LoVo (cell line): ENCODE measurements at regions not wholly inside any gene's neighbourhood (a gene's known extent, or its start where the extent isn't known, plus 50 kb on each side); places are given as distances from the start of the nearest gene placed in this dataset.
A peak's percentile ranks its signal among the peaks of the same experiment; 100 is the strongest.
"Not testable (repeated sequence)": the region's sequence is repeated elsewhere in the genome, so short reads cannot be mapped to it uniquely, and the experiment has no call there.

Experiments
- DNase-seq: peaks from one replicate; pipeline ENCODE4 v3.0.0-alpha.2; 2016; ENCODE audit warnings: low spot score

DNA sequence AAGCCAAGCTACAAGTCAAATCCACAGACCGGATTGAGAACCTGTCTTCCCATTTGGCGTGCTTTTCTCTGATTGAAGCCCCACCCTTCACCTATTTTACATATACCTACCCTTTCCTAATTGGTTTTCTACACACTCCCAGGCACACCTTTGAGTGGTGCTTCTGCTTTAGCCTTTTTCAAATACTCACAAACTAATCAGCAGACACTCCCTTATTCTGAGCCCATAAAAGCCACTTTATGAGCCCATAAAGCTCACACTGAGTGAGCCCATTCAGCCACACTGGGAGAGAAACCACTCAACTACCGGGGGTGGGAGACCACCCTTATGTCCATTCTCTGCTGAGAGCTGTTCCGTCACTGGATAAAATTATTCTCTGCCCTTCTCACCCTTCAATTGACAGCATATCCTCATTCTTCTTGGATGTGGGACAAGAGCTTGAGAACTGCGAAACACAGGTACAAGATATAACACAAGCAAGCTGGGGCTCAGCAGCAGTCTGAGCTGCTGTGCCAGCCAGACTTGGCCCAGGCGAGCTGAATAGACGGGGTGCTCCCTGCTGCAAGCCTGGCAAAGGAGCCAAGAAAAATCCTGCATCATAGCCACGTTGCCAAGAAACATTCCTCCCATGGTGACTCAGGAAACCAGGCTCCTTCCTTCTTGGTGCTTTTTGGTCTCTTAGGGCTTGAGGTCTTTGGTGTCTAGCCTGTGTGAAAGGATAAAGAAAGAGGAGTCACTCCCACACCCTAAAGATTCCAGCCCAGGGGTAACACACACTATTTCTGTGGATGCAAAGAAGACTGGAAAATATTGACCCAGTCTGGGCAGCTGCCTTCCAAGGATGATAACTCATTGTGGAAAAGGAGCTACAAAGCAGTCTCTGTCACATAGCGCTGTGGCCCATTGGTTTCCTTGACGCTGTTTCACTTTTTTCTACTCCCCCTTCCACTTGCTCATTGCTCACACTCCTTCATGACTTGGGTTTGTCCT lies 609.7 kb downstream of the MCTP2 start:
- DNase-seq: no peak

DNA sequence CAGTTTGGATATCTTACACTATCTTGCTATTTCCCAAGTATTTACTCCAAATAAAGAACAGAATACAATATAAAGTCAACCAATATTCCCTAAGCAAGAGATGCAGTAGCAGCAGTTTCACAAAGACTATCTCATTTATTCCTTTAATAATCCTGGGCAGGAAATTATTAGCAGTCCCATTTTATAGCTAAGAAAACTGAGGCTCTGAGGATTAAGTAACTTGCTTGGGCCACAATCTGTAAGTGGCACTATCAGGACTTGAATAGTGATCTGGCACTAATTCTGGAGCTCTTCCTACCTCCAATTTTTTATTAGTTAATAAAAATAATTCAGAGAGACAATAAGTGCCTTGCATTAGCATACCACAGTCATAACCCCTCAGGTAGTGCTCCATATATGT lies 611.7 kb downstream of the MCTP2 start:
- DNase-seq: no peak

DNA sequence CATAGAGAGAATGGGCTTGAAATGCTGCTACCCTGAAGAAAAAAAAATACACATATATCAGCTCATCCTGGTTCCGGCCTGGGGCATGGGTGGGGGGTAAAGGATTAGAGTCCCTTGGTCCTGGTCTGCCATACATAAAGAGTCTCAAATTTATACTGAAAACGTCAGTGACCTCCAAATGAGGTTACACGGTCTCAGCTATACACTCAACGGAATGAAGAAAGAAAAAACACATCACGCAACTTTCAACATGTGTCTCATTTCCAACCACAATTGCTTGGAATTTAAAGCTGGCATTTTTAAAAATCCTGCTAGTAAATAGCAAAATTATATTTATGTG lies 612.8 kb downstream of the MCTP2 start:
- DNase-seq: no peak

DNA sequence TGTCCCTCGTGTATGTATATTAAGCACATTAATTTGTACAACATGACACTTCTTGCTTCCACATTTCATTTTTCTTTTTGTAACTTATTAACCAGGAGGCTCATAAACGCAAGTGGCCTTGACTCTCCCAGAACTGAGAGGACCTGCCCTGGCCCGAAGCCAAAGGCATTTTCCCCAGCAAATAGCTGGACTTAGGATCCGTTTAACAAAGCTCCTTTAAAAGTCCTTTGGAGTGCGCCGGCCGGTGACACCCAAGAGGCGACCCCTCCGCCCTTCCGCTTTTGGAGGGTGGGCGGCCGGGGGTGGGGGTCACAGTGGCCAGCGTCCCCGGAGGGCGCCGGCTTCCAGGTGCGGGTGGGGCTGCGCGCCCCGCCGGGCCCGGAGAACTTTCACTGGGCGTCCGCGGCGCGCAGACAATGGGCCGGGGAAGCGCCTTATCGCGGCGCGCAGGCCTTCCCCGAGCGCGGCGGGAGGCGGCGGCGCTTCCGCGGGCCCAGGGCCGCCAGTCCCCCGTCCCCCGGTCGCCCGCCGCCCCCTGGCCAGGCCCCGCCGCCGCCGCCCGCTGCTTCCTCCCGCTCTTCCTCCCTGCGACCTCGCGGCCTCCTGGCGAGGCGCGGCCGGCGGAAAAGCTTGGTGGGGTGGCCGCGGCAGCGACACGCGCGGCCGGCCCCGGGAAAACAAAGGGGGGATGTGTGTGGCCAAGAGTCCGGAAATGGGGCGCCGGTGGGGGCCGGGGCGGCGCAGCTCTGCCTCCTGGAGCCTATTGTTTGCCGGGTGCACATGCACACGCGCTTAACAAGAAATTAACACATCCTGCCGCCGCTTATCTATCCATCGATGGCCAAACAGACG lies 613.4 kb downstream of the MCTP2 start:
- DNase-seq: peak; percentile 86

DNA sequence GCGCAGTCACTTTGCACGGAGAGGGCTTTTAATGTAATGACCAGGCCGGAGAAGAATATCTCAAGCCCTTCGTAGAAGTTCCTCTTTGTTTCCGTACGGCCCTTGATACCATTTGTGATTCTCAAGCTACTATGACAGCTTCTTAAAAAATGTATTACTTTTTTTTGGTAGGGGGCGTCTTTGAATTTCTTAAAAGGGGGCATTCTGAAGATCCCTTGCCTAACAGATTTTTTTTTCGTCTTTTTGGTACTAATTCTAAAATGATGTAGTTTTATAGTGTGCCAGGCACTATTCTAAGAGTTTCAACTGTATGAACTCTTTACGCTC lies 614.0 kb downstream of the MCTP2 start:
- no peak for DNase-seq

DNA sequence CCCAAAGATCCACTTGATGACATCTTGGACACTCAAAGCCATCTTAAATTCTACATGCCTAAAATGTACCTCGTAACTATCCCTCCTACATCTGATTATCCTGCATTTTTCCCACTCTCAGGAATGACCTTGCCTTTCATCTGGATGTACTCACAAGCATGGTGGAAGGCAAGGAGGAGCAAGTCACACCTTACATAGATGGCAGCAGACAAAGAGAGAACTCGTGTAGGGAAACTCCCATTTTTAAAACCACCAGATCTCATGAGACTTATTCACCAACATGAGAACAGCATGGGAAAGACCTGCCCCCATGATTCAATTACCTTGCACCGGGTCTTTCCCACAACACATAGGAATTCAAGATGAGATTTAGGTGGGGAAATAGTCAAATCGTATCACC lies 616.0 kb downstream of the MCTP2 start:
- DNase-seq: no peak

DNA sequence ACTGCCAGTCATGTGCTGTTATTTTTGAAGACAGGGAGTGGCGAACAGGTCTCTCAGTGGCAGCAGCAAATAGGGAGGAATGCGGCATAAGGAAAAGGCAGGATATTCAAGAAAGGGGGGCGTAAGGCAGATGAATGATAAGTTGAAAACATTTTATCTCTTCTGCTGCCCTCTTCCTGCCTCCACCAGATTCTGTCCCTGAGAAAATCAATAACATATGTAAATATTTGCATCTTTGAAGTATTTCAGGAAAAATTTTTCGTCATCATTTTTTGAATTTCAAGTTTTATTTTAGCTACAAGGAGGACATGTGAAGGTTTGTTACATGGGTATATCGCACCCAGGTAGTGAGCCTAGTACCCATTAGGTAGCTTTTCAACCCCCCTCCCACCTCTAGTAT lies 616.7 kb downstream of the MCTP2 start:
- no peak for DNase-seq

DNA sequence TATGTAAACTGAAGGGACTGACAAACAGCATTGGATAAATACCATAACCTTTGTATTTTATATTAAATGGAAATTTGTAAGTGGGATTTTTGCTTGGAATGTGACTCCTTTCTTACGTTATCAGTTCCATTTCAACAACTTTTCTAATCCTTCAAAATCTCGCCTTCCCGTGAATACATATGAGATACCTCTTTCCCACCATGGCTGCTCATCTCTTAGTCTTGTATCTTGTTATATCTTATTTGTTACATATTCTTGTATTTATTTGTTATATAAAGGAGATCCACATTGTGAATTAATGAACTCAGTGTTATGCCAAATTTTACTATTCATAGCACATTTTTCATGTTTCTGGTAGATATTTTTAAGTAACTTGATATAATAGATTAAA lies 623.7 kb downstream of the MCTP2 start:
- DNase-seq: no peak

DNA sequence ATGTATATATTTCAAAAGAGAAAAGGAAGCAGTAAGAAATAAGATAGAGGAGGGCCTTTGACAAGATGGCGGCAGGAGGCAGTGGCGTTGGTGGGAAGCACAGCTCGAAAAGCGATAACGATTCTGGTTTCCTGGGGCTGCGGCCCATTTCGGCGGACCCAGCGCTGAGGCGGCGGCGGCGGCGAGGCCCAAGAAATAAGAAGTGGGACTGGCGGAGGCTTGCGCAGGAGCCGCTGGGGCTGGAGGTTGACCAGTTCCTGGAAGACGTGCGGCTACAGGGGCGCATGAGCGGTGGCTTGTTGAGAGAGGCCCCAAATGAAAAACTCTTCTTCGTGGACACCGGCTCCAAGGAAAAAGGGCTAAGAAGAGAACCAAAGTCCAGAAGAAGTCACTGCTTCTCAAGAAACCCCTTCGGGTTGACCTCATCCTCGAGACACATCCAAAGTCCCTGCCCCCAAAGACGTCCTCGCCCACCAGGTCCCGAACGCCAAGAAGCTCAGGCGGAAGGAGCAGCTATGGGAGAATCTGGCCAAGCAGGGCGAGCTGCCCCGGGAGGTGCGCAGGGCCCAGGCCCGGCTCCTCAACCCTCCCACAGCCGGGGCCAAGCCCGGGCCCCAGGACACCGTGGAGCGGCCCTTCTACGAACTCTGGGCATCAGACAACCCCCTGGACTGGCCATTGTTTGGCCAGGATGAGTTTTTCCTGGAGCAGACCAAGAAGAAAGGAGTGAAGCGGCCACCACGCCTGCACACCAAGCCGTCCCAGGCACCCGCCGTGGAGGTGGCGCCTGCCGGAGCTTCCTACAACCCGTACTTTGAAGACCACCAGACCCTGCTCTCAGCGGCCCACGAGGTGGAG lies 624.3 kb downstream of the MCTP2 start:
- DNase-seq: no peak

DNA sequence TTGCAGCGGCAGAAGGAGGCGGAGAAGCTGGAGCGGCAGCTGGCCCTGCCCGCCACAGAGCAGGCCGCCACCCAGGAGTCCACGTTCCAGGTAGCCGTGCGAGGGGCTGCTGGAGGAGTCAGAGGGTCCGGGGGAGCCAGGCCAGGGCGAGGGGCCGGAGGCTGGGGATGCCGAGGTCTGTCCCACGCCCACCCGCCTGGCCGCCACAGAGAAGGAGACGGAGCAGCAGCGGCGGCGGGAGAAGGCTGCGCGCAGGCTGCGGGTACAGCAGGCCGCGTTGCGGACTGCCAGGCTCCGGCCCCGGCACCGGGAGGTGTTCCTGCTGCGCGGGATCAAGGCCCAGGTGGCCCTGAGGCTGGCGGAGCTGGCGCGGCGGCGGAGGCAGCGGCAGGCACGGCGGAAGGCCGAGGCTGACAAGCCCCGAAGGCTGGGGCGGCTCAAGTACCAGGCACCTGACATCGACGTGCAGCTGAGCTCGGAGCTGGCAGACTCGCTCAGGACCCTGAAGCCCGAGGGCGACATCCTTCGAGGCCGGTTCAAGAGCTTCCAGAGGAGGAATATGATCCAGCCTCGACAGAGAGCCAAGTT lies 625.0 kb downstream of the MCTP2 start:
- no peak for DNase-seq

DNA sequence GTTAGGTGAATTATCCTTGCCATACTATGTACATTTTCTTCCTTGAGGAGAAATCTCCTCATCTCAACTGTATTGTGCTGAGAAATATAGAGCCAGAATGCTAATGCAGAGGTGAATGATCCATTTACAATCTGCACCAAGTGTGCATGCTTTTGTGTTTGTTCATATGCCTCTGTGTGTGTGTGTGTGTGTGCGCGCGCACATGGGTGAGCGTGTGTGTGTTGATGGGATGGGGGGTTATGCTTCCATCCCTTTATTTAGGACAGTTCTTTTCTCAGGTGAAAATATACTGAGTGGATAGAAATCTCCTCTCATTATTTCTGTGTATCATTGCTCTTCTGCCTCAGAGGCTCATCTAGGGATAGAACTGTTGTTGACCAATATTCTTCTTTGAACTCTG lies 626.1 kb downstream of the MCTP2 start:
- no peak for DNase-seq

DNA sequence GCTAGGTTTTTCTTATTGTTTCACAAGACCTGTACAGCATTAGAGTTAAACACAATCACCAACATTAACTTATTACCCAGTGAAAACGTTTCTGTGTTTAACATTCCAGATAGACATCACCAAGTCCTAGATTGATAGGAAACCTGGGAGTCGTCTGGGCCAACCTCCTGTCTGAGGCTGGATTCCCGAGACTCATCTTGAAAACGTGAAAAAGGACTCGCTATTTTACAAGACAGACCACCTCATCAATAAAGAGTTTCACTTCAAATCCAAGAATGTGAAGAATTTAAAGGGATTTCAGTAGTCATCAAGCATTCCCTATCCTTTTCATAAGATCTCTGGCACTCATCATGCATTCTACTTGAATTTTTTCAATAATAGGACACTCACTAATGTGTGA lies 626.6 kb downstream of the MCTP2 start:
- no peak for DNase-seq

DNA sequence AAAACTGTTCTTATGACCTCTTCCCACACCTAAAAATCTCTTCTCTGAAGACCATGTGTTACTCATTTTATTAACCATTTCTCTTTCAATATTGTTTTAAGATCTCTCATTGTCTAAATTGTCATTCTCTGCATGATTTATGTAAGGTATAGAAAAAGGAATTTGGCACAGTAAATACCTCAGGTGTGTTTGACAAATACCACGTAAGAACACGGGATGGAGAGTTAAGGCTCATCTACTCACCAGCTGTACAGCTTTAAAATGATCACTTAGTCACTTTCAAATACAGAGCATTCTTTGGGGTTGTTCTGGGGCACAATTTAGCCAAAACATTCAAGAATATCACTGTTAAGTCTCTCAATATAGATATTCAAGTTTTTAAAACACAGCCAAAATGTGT lies 627.1 kb downstream of the MCTP2 start:
- no peak for DNase-seq

DNA sequence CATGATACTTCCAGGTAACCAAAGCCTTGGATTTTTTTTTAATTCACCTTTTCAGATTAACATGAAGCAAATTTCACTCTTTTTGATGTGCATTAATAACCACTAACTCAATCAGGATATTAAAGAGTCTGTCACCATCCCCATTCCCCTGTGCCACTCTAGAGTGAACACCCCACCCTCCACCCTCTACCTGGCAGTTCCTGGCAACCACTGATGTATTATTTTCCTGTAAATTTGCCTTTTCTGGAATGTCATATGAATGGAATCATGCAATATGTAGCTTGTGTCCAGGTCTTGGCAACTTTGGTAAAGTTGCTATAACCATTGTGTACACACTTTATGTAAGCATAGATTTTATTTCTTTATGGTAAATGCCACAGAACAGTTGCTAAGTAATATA lies 627.6 kb downstream of the MCTP2 start:
- DNase-seq: no peak

DNA sequence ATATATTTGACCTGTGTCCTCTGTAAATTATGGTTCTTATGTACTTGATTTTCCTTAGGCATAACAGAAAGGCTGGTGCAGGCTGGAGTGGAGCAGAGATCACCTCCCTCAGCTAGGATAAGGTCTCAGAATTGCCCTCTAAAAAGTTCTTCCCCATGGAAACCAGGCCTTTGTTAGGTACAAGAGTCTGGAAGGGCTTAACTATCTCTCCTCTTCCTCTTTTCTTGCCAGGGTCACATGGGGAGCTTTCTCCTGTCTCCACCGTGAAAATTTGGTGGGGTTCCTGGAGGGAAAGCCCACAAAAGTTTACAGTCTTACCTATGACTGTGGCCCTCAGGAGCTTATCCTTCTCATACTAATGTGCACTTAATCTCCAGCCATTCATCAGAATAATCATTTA lies 633.2 kb downstream of the MCTP2 start:
- no peak for DNase-seq

DNA sequence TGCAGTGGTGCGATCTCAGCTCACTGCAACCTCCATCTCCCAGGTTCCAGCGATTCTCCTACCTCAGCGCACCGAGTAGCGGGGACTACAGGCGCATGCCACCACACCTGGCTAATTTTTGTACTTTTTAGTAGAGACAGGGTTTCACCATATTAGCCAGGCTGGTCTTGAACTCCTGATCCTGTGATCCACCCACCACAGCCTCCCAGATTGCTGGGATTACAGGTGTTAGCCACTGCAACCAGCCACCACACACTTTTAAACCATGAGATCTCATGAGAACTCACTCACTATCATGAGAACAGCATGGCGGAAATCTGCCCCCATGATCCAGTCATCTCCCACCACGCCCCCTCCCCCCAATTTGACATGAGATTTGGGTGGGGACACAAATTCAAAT lies 636.9 kb downstream of the MCTP2 start:
- not testable (repeated sequence) for DNase-seq

DNA sequence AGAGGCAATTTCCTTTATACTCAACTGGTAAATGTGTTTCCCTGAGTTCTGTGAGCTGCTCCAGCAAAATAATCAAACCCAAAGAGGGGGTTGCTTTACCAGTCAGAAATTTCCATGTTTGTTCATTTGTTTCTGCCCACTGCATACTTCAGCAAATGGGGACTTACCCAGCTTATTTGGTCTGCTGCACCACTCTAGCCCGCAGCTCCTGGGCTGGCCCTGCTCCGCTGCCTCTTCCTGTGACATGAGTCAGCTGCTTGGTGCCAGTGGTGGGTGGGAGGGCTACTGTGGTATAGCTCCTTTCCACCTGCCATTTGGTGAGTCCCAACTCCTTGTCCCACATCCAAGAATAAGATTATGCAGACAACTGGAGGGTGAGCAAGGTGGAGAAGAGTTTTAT lies 644.2 kb downstream of the MCTP2 start:
- no peak for DNase-seq

DNA sequence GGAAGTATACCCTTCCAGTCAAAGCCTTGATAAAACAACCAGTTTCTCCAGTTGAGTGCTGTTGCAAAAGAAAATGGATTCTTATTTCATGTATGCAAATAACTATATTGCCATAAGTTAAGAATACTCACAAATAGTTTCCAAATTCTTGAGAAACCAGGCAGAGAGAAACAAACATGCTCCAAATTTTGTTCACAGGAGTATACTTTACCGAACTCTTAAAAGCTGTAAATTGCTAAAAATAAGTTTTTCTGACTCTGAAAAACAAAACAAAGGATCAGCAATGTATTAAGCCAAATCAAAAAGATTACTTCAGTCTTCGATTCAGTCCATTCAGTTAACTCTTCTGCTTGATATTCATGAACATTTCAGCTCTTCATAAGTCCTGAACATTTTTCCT lies 646.5 kb downstream of the MCTP2 start:
- DNase-seq: no peak

DNA sequence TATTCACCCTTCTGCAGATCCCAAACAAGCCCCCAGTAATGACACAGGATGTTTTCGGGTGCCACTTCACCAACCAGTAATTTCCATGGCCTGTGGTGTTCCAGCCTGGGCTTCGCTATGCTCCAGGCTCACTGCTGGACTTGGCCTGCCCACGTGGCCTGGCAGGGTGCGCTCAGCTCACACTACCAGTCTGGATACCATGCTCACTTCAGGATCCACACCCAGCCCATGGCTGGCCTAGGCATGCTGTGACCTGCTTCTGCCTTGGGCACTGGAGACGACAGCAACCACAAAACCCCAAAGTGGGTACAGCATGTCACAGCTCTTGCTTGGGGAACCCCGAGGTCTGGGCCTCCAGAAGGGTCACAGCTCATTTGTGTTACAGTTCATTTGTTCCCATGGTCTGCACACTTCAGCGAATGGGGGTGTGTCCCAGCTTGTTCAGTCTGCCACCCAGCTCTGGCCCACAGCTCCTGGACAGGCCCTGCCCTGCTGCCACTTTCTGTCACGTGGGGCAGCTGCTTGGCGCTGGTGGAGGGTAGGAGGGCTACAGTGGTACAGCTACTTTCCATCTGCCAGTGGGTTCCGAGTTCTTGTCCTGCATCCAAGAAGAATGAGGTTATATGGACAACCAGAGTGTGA lies 650.8 kb downstream of the MCTP2 start:
- no peak for DNase-seq

DNA sequence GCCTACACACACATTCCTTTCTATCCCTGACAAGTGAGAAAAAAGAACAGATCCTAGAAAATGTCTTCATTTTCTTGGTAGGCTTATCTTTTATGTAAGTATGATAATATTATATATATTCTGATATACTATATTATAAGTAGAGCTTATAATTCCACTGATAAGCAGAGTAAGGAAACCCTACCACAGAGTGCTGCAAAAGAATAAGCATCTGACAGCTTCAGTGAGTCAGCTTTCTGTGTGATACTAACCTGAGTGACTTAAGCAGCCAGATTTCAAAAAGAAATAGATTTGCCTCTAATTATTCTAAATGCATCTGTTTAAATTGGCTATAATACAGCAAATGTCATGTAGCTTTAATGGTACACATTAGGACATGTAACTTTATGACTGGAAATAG lies 656.0 kb downstream of the MCTP2 start:
- no peak for DNase-seq

DNA sequence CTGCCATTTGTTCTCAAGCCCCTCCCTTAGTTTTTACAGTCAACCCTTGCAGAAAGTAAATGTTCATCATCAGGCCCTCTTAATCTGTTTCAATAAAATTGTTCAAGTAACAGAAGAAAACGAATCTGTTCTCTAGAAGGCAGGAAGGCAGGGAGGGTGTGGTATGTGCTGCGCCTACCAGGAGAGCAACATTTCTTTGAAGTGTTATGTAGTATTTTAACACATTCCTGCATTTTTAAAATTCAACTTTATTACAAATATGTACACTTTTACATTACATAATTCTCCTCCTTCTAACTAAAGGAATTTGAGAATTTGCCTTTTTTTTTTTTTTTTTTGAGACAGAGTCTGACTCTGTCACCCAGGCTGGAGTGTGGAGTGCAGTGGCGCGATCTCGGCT lies 657.8 kb downstream of the MCTP2 start:
- no peak for DNase-seq

DNA sequence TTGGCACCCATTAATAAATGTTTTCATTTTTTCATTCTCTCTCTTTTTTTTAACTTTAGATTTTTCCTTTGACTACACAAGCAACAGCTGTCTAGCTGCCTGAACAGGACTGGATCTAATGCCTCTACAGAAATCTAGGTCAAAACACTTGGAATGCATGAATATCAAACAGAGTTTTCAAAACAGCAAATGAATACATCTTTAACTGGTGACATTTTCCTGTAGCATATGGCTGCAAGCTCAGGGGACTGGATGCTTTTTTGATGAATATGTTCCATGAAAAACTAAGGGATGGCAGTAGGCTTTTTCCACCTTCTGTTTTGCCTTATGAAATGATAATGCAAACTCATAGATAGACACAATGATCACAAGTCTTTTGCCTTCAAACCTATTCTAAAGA lies 661.7 kb downstream of the MCTP2 start:
- DNase-seq: no peak
